HEK293T (cell line): ENCODE measurements at regions not wholly inside any gene's neighbourhood (a gene's known extent, or its start where the extent isn't known, plus 50 kb on each side); places are given as distances from the start of the nearest gene placed in this dataset.

Experiments used
- BHLHE40 ChIP-seq: fragments of 450-650 bp; IDR thresholded peaks from 2 replicates; pipeline ENCODE4 v1.6.1; 2016; ENCODE audit warnings: mild to moderate bottlenecking, moderate library complexity, borderline replicate concordance
- CTBP1 ChIP-seq: fragments of 450-650 bp; IDR thresholded peaks from 2 replicates; pipeline ENCODE4 v1.6.1; 2016; ENCODE audit warnings: borderline replicate concordance
- ELF4 ChIP-seq: fragments of 450-650 bp; IDR thresholded peaks from 2 replicates; pipeline ENCODE4 v1.6.1; 2017; ENCODE audit warnings: antibody characterized with exemption
- FOXK2 ChIP-seq: fragments of 450-650 bp; IDR thresholded peaks from 2 replicates; pipeline ENCODE4 v1.6.1; 2016; ENCODE audit warnings: mild to moderate bottlenecking
- SP1 ChIP-seq: fragments of 450-650 bp; IDR thresholded peaks from 2 replicates; pipeline ENCODE4 v1.6.1; 2017

GRCh38 chr4:45199736-45200135 is 473.4 kb upstream of the GNPDA2 start:
- no peak for TF ChIP-seq ELF4
- TF ChIP-seq BHLHE40, result no peak
- TF ChIP-seq SP1, result no peak
- TF ChIP-seq CTBP1, result no peak
- TF ChIP-seq FOXK2, result no peak
